CD14-positive monocyte (primary cell): ENCODE measurements at regions not wholly inside any gene's neighbourhood (a gene's known extent, or its start where the extent isn't known, plus 50 kb on each side); places are given as distances from the start of the nearest gene placed in this dataset.

Experiments
- DNase-seq, 3 donors: peaks; one replicate each; pipeline ENCODE4 v3.0.0-alpha.2; 2011 to 2022
- H2AFZ ChIP-seq: 2 replicates; pipeline ENCODE4 v1.6.0; 2012; ENCODE audit warnings: mild to moderate bottlenecking, low read depth, low read length, inconsistent platforms; ENCODE audit not compliant: insufficient read depth, poor library complexity, severe bottlenecking
- H3K27ac ChIP-seq, 2 donors: 1 replicate in 1 of 2; 2 replicates in 1 of 2; pipeline ENCODE4 v1.5.1; 2012 to 2013; ENCODE audit warnings: low read length in 2 of 2, control low read depth in 1 of 2, inconsistent platforms in 1 of 2, low read depth in 1 of 2, mild to moderate bottlenecking in 1 of 2
- H3K27me3 ChIP-seq, 2 donors: one replicate each; pipeline versions ENCODE4 v1.6.0 to v1.6.1; 2011 to 2013; ENCODE audit warnings: low read length in 2 of 2; ENCODE audit not compliant: control insufficient read depth in 2 of 2, insufficient read depth in 2 of 2
- H3K36me3 ChIP-seq, 2 donors: replicated peaks in 1 of 2; 1 replicate in 1 of 2; 2 replicates in 1 of 2; pipeline versions ENCODE4 v1.5.1 to v1.6.1; 2012 to 2013; ENCODE audit warnings: low read length in 2 of 2, control low read depth in 1 of 2, inconsistent platforms in 1 of 2, mild to moderate bottlenecking in 1 of 2; ENCODE audit not compliant: insufficient read depth in 2 of 2, control insufficient read depth in 1 of 2
- H3K4me1 ChIP-seq, 2 donors: 1 replicate in 1 of 2; 2 replicates in 1 of 2; pipeline versions ENCODE4 v1.5.1 to v1.6.1; 2012 to 2013; ENCODE audit warnings: low read length in 2 of 2, control low read depth in 1 of 2, inconsistent platforms in 1 of 2, mild to moderate bottlenecking in 1 of 2, moderate library complexity in 1 of 2; ENCODE audit not compliant: insufficient read depth in 2 of 2, control insufficient read depth in 1 of 2
- H3K4me2 ChIP-seq: replicated peaks from 2 replicates; pipeline ENCODE3; 2012; ENCODE audit warnings: low read length, moderate library complexity, mild to moderate bottlenecking; ENCODE audit not compliant: poor library complexity, severe bottlenecking; ENCODE audit errors: extremely low read depth
- H3K4me3 ChIP-seq, 3 experiments: fragments of 200-600 bp in 1 of 3; sonication (generic) in 1 of 3; replicated peaks in 1 of 3; 1 replicate in 2 of 3; 2 replicates in 1 of 3; pipeline ENCODE4 v1.5.1; 2011 to 2013; ENCODE audit warnings: low read length in 3 of 3, mild to moderate bottlenecking in 3 of 3, control low read depth in 2 of 3, low read depth in 2 of 3, inconsistent platforms in 1 of 3, moderate library complexity in 1 of 3
- H3K79me2 ChIP-seq: 2 replicates; pipeline ENCODE4 v1.6.0; 2012; ENCODE audit warnings: mild to moderate bottlenecking, control low read depth, inconsistent platforms, low read length, moderate library complexity; ENCODE audit not compliant: insufficient read depth
- H3K9ac ChIP-seq: 2 replicates; pipeline ENCODE4 v1.6.0; 2017; ENCODE audit warnings: low read length, mild to moderate bottlenecking; ENCODE audit not compliant: insufficient read depth, poor library complexity, severe bottlenecking
- H3K9me3 ChIP-seq, 2 donors: replicated peaks in 1 of 2; 1 replicate in 1 of 2; 2 replicates in 1 of 2; pipeline versions ENCODE4 v1.5.1 to v1.6.1; 2012 to 2013; ENCODE audit warnings: low read length in 2 of 2, control low read depth in 1 of 2; ENCODE audit not compliant: control insufficient read depth in 1 of 2, insufficient read depth in 1 of 2
- H4K20me1 ChIP-seq: 2 replicates; pipeline ENCODE4 v1.6.0; 2012; ENCODE audit warnings: mild to moderate bottlenecking, low read length, control low read depth, moderate library complexity; ENCODE audit not compliant: insufficient read depth
- H3K27ac Mint-ChIP-seq, 7 donors: one replicate each; pipeline ENCODE4 v1.8.0; 2020; ENCODE audit warnings: mild to moderate bottlenecking in 7 of 7, mixed read lengths in 7 of 7, moderate library complexity in 6 of 7, inconsistent platforms in 2 of 7
- H3K27me3 Mint-ChIP-seq, 3 donors: one replicate each; pipeline ENCODE4 v1.8.0; 2021 to 2022; ENCODE audit warnings: low read depth in 3 of 3, mild to moderate bottlenecking in 3 of 3, mixed read lengths in 3 of 3, moderate library complexity in 3 of 3, inconsistent platforms in 1 of 3
- H3K36me3 Mint-ChIP-seq, 2 donors: one replicate each; pipeline ENCODE4 v1.8.0; 2020; ENCODE audit warnings: mixed read lengths in 2 of 2, inconsistent platforms in 1 of 2, mild to moderate bottlenecking in 1 of 2
- H3K4me1 Mint-ChIP-seq: one replicate; pipeline ENCODE4 v1.8.0; 2020; ENCODE audit warnings: mild to moderate bottlenecking, mixed read lengths
- H3K4me3 Mint-ChIP-seq, 2 donors: one replicate each; pipeline ENCODE4 v1.8.0; 2020; ENCODE audit warnings: mild to moderate bottlenecking in 2 of 2, mixed read lengths in 2 of 2, moderate library complexity in 1 of 2
- H3K9me3 Mint-ChIP-seq, 7 donors: one replicate each; pipeline ENCODE4 v1.8.0; 2020 to 2022; ENCODE audit warnings: mixed read lengths in 7 of 7, mild to moderate bottlenecking in 6 of 7, moderate library complexity in 6 of 7, inconsistent platforms in 2 of 7
- WGBS: methylation state at CpG from one replicate; pipeline ENCODE4 v1.1.5; 2013; ENCODE audit warnings: missing lambda C conversion rate; ENCODE audit not compliant: insufficient coverage; 5-methylcytosine and 5-hydroxymethylcytosine counted together
- intact Hi-C, 2 donors: fragments of 100-400 bp; cut with micrococcal nuclease; formaldehyde crosslinking; loops; one replicate each; pipeline versions ENCODE4 v1.15.0 to v1.15.1; 2023
- TF ChIP-seq, protein P1 (sequence below): fragments of 200-600 bp; IDR thresholded peaks from one replicate; pipeline ENCODE4 v1.8.0; 2022; ENCODE audit warnings: antibody characterized with exemption, mild to moderate bottlenecking

DNA sequence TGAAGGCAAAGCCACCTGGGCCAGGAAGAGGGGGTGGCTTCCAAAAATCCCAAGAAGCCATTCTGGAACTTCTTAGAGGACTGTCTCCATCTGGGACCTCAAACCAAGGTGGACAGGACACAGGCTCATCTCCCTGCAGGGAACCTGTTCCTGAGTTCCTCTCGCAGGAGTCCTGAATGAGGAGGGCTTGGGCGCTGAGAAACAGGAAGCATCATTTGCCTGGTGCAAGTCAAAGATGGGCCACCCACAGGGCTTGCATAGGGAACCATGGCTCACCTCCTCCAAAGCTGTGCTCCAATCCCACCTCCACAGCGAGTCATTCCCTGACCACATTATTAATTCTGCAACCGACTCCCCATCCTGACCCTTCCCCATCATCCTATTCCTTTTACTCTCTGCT is 55.0 kb upstream of the RPL38 start:
- DNase-seq, result no peak
- Histone ChIP-seq H3K4me3 (no peak overlapping the region), H3K27me3 (no peaks in the 10 kb centered on the region), H3K4me2 (no peak overlapping the region), H3K4me1 (no peaks in the 10 kb centered on the region), H3K9ac (no peak overlapping the region), H4K20me1 (no peaks in the 10 kb centered on the region), H3K9me3 (peaks cover 6 to 10% of the 10 kb centered on the region in 2 donors), H3K36me3 (no peaks in the 10 kb centered on the region), H3K27ac (no peak overlapping the region), H2AFZ (no peak overlapping the region), H3K79me2 (no peaks in the 10 kb centered on the region)
- H3K4me3 Mint-ChIP-seq, result no peak overlapping the region
- no peaks in the 10 kb centered on the region for H3K36me3 Mint-ChIP-seq
- TF ChIP-seq, protein P1, sequence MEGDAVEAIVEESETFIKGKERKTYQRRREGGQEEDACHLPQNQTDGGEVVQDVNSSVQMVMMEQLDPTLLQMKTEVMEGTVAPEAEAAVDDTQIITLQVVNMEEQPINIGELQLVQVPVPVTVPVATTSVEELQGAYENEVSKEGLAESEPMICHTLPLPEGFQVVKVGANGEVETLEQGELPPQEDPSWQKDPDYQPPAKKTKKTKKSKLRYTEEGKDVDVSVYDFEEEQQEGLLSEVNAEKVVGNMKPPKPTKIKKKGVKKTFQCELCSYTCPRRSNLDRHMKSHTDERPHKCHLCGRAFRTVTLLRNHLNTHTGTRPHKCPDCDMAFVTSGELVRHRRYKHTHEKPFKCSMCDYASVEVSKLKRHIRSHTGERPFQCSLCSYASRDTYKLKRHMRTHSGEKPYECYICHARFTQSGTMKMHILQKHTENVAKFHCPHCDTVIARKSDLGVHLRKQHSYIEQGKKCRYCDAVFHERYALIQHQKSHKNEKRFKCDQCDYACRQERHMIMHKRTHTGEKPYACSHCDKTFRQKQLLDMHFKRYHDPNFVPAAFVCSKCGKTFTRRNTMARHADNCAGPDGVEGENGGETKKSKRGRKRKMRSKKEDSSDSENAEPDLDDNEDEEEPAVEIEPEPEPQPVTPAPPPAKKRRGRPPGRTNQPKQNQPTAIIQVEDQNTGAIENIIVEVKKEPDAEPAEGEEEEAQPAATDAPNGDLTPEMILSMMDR, result no peak
- no peaks in the 10 kb centered on the region for H3K4me1 Mint-ChIP-seq
- H3K27me3 Mint-ChIP-seq, result peaks cover 14 to 26% (median 14%) of the 10 kb centered on the region in 3 donors
- no peak overlapping the region for H3K27ac Mint-ChIP-seq
- intact Hi-C loops, result no loop called here
- WGBS, result 80% methylated on average over 3 of the region's 4 CpGs
- peaks cover under 1 to 20% (median 11%) of the 10 kb centered on the region in 7 donors for H3K9me3 Mint-ChIP-seq

DNA sequence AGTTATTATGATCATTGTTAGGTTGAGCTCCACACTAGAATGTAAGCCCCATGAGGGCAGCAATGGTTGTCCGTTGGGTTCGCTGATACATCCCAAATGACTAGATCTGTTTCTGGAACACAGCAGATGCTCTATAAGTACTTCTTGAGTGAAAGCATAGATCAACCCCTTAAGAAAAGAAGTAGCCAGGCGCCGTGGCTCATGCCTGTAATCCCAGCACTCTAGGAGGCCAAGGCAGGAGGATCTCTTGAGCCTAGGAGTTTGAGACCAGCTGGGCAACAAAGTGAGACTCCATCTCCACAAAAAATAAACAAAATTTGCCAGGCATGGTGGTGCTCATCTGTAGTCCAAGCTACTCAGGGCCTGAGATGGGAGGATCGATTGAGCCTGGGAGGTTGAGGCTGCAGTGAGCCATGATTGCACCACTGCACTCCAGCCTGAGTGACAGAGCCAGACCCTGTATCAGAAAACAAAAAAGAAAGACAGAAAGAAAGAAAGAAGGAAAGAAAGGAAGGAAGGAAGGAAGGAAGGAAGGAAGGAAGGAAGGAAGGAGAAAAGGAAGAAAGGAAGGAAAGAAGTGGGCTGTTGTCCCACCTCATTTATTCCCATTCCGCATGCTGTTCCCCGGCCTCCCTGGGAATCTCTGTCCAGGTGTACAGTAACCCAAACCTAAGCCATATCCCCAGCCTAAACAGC is 54.4 kb upstream of the RPL38 start:
- Mint-ChIP-seq H3K4me1 (no peaks in the 10 kb centered on the region), H3K4me3 (peak overlapping the region in 1 of 2 donors; percentile 47), H3K36me3 (no peaks in the 10 kb centered on the region), H3K9me3 (peaks cover 0 to 14% (median 5%) of the 10 kb centered on the region in 7 donors), H3K27ac (no peak overlapping the region), H3K27me3 (peaks cover 14 to 26% (median 17%) of the 10 kb centered on the region in 3 donors)
- Histone ChIP-seq H3K9me3 (peaks cover under 1 to 4% of the 10 kb centered on the region in 2 donors), H4K20me1 (no peaks in the 10 kb centered on the region), H3K4me1 (no peaks in the 10 kb centered on the region), H3K27me3 (no peaks in the 10 kb centered on the region), H3K9ac (no peak overlapping the region), H3K4me3 (no peak overlapping the region), H3K79me2 (no peaks in the 10 kb centered on the region), H3K27ac (no peak overlapping the region), H3K4me2 (no peak overlapping the region), H2AFZ (no peak overlapping the region), H3K36me3 (no peaks in the 10 kb centered on the region)
- TF ChIP-seq, protein P1, result no peak
- DNase-seq, result no peak
- WGBS, result no CpG with 5 or more reads among the region's 7 CpGs
- intact Hi-C loops, result no loop called here
